RWPE2 (cell line): ENCODE measurements at regions not wholly inside any gene's neighbourhood (a gene's known extent, or its start where the extent isn't known, plus 50 kb on each side); places are given as distances from the start of the nearest gene placed in this dataset.
"Not testable (repeated sequence)": the region's sequence is repeated elsewhere in the genome, so short reads cannot be mapped to it uniquely, and the experiment has no call there.

Experiments
- ATAC-seq: fragments of 200-7000 bp; cut with Tn5 transposase; 3 replicates; pipeline ENCODE4 v1.9.1; 2021; ENCODE audit warnings: low read depth
- DNase-seq: peaks from one replicate; pipeline ENCODE4 v3.0.0-alpha.2; 2020; ENCODE audit warnings: low spot score
- H3K27ac ChIP-seq: fragments of 450-650 bp; 2 replicates; pipeline ENCODE4 v1.5.1; 2017; ENCODE audit warnings: mild to moderate bottlenecking; ENCODE audit not compliant: poor library complexity, severe bottlenecking
- H3K27me3 ChIP-seq: fragments of 250-450 bp; sonication (Bioruptor Pico); 2 replicates; pipeline ENCODE4 v1.5.1; 2021; ENCODE audit warnings: mild to moderate bottlenecking, moderate library complexity; ENCODE audit not compliant: insufficient read depth, poor library complexity, severe bottlenecking
- H3K36me3 ChIP-seq: fragments of 250-450 bp; sonication (Bioruptor Pico); 2 replicates; pipeline ENCODE4 v1.5.1; 2020; ENCODE audit warnings: low read depth, mild to moderate bottlenecking, moderate library complexity
- H3K4me1 ChIP-seq: fragments of 250-450 bp; sonication (Bioruptor Pico); 2 replicates; pipeline ENCODE4 v1.5.1; 2021; ENCODE audit warnings: mild to moderate bottlenecking, moderate library complexity; ENCODE audit not compliant: insufficient read depth, poor library complexity, severe bottlenecking
- H3K4me3 ChIP-seq: fragments of 250-450 bp; sonication (Bioruptor Pico); 2 replicates; pipeline ENCODE4 v1.5.1; 2021; ENCODE audit warnings: mild to moderate bottlenecking, moderate library complexity; ENCODE audit not compliant: severe bottlenecking
- H3K9me3 ChIP-seq: fragments of 250-450 bp; sonication (Bioruptor Pico); 2 replicates; pipeline ENCODE4 v1.5.1; 2021; ENCODE audit warnings: mild to moderate bottlenecking, moderate library complexity; ENCODE audit not compliant: severe bottlenecking
- CTCF ChIP-seq: fragments of 450-650 bp; IDR thresholded peaks from one replicate; pipeline ENCODE4 v1.5.1; 2017; ENCODE audit warnings: mild to moderate bottlenecking, moderate library complexity; ENCODE audit not compliant: poor library complexity, severe bottlenecking

- Histone ChIP-seq H3K27ac (no peak overlapping the region), H3K9me3 (no peaks in the 10 kb centered on the region), H3K36me3 (no peaks in the 10 kb centered on the region), H3K4me3 (no peak overlapping the region), H3K4me1 (no peaks in the 10 kb centered on the region), H3K27me3 (no peaks in the 10 kb centered on the region)
- ATAC-seq (no peak), DNase-seq (no peak)
- TF ChIP-seq CTCF: no peak
Measured at GRCh38 chr5:38675443-38675842, 119.0 kb upstream of the LIFR start.

GRCh38 chr5:38677636-38678035, 121.2 kb upstream of the LIFR start:
- ATAC-seq (no peak), DNase-seq (no peak)
- H3K27ac ChIP-seq: no peak overlapping the region
- no peak for TF ChIP-seq CTCF
- H3K9me3 ChIP-seq: no peaks in the 10 kb centered on the region
- no peaks in the 10 kb centered on the region for H3K27me3 ChIP-seq
- no peaks in the 10 kb centered on the region for H3K4me1 ChIP-seq
- H3K36me3 ChIP-seq: no peaks in the 10 kb centered on the region
- no peak overlapping the region for H3K4me3 ChIP-seq

- H3K9me3 ChIP-seq: no peaks in the 10 kb centered on the region
- no peak overlapping the region for H3K4me3 ChIP-seq
- DNase-seq: no peak
- no peaks in the 10 kb centered on the region for H3K36me3 ChIP-seq
- no peak for TF ChIP-seq CTCF
- ATAC-seq: no peak
- no peaks in the 10 kb centered on the region for H3K4me1 ChIP-seq
- no peak overlapping the region for H3K27ac ChIP-seq
- H3K27me3 ChIP-seq: no peaks in the 10 kb centered on the region
Measured at GRCh38 chr5:38678076-38678475, 121.6 kb upstream of the LIFR start.

- not testable (repeated sequence) for H3K4me1 ChIP-seq, H3K27me3 ChIP-seq, ATAC-seq, H3K36me3 ChIP-seq, H3K9me3 ChIP-seq, H3K27ac ChIP-seq, H3K4me3 ChIP-seq, DNase-seq
Measured at GRCh38 chr5:38678697-38679096, 122.3 kb upstream of the LIFR start.

GRCh38 chr5:38680094-38680825, 123.8 kb upstream of the LIFR start:
- no peak overlapping the region for H3K27ac ChIP-seq
- H3K4me3 ChIP-seq: no peak overlapping the region
- H3K9me3 ChIP-seq: no peaks in the 10 kb centered on the region
- H3K36me3 ChIP-seq: no peaks in the 10 kb centered on the region
- H3K27me3 ChIP-seq: no peaks in the 10 kb centered on the region
- H3K4me1 ChIP-seq: no peaks in the 10 kb centered on the region
- no peak for TF ChIP-seq CTCF
- DNase-seq (no peak), ATAC-seq (no peak)
